OCI-LY1 (cell line): ENCODE measurements at regions not wholly inside any gene's neighbourhood (a gene's known extent, or its start where the extent isn't known, plus 50 kb on each side); places are given as distances from the start of the nearest gene placed in this dataset.

Source experiments
- EZH2 ChIP-seq: fragments of 200-600 bp; sonication (generic), shearing (Covaris generic); IDR thresholded peaks from 2 replicates; pipeline ENCODE4 v1.8.0; 2017; ENCODE audit warnings: borderline replicate concordance, mixed run types, mild to moderate bottlenecking, antibody characterized with exemption, low read length, moderate library complexity, mixed read lengths
- TF ChIP-seq, protein P1 (sequence below): fragments of 200-600 bp; sonication (generic), shearing (Covaris generic); IDR thresholded peaks from 2 replicates; pipeline ENCODE4 v1.5.1; 2017; ENCODE audit warnings: mild to moderate bottlenecking, antibody characterized with exemption, low read length, moderate library complexity, mixed read lengths

DNA sequence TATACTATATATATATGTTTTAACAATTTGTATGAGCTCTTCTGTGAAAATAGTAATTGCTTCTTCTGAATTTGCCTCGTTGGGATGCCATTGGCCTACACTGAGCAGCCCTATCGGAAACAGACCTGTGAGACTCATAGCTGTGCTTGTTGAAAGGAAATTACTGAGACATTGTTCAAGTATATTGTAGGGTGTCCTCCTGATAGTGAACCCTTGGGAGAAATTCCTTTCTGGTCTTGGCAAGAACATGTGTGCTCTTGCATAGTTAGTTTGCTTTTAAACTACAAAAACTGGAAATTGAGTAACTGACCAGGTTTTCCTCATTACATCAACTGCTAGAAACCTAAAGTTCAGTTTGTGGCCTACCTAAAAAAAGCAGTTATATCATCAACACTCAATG is 160.9 kb downstream of the LURAP1L start:
- TF ChIP-seq, protein P1, sequence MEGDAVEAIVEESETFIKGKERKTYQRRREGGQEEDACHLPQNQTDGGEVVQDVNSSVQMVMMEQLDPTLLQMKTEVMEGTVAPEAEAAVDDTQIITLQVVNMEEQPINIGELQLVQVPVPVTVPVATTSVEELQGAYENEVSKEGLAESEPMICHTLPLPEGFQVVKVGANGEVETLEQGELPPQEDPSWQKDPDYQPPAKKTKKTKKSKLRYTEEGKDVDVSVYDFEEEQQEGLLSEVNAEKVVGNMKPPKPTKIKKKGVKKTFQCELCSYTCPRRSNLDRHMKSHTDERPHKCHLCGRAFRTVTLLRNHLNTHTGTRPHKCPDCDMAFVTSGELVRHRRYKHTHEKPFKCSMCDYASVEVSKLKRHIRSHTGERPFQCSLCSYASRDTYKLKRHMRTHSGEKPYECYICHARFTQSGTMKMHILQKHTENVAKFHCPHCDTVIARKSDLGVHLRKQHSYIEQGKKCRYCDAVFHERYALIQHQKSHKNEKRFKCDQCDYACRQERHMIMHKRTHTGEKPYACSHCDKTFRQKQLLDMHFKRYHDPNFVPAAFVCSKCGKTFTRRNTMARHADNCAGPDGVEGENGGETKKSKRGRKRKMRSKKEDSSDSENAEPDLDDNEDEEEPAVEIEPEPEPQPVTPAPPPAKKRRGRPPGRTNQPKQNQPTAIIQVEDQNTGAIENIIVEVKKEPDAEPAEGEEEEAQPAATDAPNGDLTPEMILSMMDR = no peak
- no peak for TF ChIP-seq EZH2
